Adrenal gland (tissue), 9 donors: ENCODE measurements at regions not wholly inside any gene's neighbourhood (a gene's known extent, or its start where the extent isn't known, plus 50 kb on each side); places are given as distances from the start of the nearest gene placed in this dataset.

Experiments
- DNase-seq, 7 donors: peaks; one replicate each; pipeline ENCODE4 v3.0.0-alpha.2; 2019 to 2020
- H3K27ac ChIP-seq, 5 donors: fragments of 200-600 bp; sonication (generic) in 4 of 5; 1 replicate in 3 of 5; 2 replicates in 2 of 5; pipeline versions ENCODE4 v1.5.1 to v1.8.0; 2016 to 2020; ENCODE audit warnings: mild to moderate bottlenecking in 1 of 5
- H3K27me3 ChIP-seq: fragments of 200-600 bp; 2 replicates; pipeline ENCODE4 v1.8.0; 2021
- H3K36me3 ChIP-seq, 2 donors: fragments of 200-600 bp; replicated peaks in 1 of 2; 1 replicate in 1 of 2; 2 replicates in 1 of 2; pipeline versions ENCODE4 v1.5.1 to v1.8.0; 2018 to 2022
- H3K4me1 ChIP-seq, 2 donors: fragments of 200-600 bp; replicated peaks in 1 of 2; 1 replicate in 1 of 2; 2 replicates in 1 of 2; pipeline versions ENCODE4 v1.5.1 to v1.8.0; 2018 to 2021
- H3K4me3 ChIP-seq, 4 donors: fragments of 200-600 bp; sonication (generic) in 3 of 4; one replicate each; pipeline ENCODE4 v1.5.1; 2016 to 2018
- H3K9me3 ChIP-seq, 3 donors: fragments of 200-600 bp; sonication (generic) in 1 of 3; replicated peaks in 1 of 3; 1 replicate in 2 of 3; 2 replicates in 1 of 3; pipeline versions ENCODE4 v1.5.1 to v1.8.0; 2016 to 2021
- CTCF ChIP-seq, 6 experiments: fragments of 450-650 bp in 4 of 6; fragments of 200-600 bp in 2 of 6; sonication (generic) in 1 of 6; IDR thresholded peaks; 1 replicate in 5 of 6; 2 replicates in 1 of 6; pipeline versions ENCODE4 v1.5.1 to v1.8.0; 2016 to 2021; ENCODE audit warnings: antibody characterized with exemption in 6 of 6, mild to moderate bottlenecking in 2 of 6, moderate library complexity in 1 of 6
- POLR2A ChIP-seq, 2 donors: fragments of 450-650 bp; IDR thresholded peaks; one replicate each; pipeline ENCODE4 v1.6.1; 2017; ENCODE audit warnings: antibody characterized with exemption in 2 of 2, mild to moderate bottlenecking in 2 of 2, moderate library complexity in 1 of 2
- WGBS, 4 donors: extraction: QIAGEN DNeasy Blood & Tissue Kit in 2 of 4; methylation state at CpG; one replicate each; pipeline versions ENCODE4 v1.1.5 to v1.1.7; 2013 to 2017; 5-methylcytosine and 5-hydroxymethylcytosine counted together
- intact Hi-C, 2 donors: fragments of 100-400 bp; cut with DNase I; formaldehyde crosslinking; loops; one replicate each; pipeline versions ENCODE4 v1.14.1 to v1.15.0; 2022 to 2023
- donor health status: healthy with polysubstance abuse.
- donor health status: Bipolar disorder and iron deficiency.
- donor health status: DM: yes; HTN: yes; CAD: no.
- donor health status: DM: no; HTN: no; CAD: no.
- donor health status: DM: no; HTN: no; CAD: no.

DNA sequence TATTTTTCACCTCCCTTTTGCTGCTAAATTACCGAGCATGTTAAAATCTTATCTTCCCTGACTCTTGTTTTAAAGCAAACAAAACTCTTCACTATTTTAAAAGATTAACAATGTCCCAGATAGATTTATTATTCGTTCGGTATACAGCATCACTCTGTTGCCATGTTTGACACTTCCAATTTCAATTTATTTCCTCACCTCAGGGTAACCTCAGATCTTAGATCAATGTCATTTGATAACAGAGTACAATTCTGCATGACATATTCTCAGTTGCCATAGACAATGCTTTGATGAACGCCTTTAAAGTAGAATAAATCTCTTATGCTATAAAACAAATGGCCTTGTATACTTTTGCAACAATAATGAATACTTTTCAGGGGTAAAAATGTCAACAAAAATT lies 1078.1 kb upstream of the IGFBP7 start:
- 37 to 46% (median 40%) methylated on average over 4 of the region's 4 CpGs for WGBS, 4 donors
- no peaks in the 10 kb centered on the region for H3K36me3 ChIP-seq
- DNase-seq = no peak
- intact Hi-C loops = no loop called here
- no peak overlapping the region for H3K4me3 ChIP-seq
- H3K27me3 ChIP-seq = no peaks in the 10 kb centered on the region
- H3K27ac ChIP-seq = no peak overlapping the region
- no peaks in the 10 kb centered on the region for H3K4me1 ChIP-seq
- no peaks in the 10 kb centered on the region for H3K9me3 ChIP-seq
- no peak for TF ChIP-seq POLR2A (IDR thresholded peaks at IDR 0.05)
- TF ChIP-seq CTCF (IDR thresholded peaks at IDR 0.05) = no peak

DNA sequence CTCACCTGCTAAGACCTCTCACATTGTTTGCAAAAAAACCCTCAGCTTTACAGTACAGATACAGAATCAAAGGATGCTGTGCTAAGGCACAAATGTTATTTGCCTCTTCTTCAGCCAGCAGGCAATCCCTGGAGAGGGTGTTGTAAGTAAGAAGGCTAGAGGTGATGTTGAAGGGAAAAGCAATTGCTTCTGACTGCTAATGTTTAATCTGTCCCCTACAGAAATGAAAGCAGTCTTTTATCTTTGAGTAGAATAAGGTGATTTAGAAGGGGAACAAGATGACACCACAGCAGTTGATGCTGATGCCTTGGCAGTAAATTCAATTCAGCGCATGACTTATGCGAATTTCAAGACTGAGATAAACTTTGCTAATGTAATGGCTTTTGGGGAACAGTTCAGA lies 1064.8 kb upstream of the IGFBP7 start:
- Histone ChIP-seq H3K36me3 (no peaks in the 10 kb centered on the region), H3K27ac (no peak overlapping the region), H3K9me3 (no peaks in the 10 kb centered on the region), H3K27me3 (no peaks in the 10 kb centered on the region), H3K4me3 (no peak overlapping the region), H3K4me1 (no peaks in the 10 kb centered on the region)
- intact Hi-C loops = no loop called here
- 79 to 94% (median 83%) methylated on average over 2 of the region's 2 CpGs for WGBS, 4 donors
- no peak for DNase-seq
- TF ChIP-seq CTCF (IDR thresholded peaks at IDR 0.05) (no peak), POLR2A (IDR thresholded peaks at IDR 0.05) (no peak)

DNA sequence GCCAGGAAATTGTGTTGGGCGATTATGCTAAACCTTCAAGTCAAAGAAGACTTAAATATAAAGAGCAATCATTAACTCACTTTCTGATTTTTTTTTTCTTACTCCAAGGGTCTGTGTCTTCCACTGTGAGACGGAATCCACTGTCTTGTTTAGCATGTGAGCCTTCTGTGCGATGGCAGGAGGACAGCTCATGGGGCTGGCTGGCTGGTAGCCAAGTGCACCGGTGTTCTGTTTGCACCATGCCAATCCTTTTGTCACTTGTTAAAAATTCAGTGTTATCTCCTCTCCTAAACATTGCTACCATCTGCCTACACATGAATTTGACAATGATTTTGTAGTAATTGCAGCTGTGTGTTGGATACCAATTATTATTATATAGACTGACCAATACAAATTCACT lies 1056.3 kb upstream of the IGFBP7 start:
- DNase-seq = no peak
- H3K9me3 ChIP-seq = no peaks in the 10 kb centered on the region

DNA sequence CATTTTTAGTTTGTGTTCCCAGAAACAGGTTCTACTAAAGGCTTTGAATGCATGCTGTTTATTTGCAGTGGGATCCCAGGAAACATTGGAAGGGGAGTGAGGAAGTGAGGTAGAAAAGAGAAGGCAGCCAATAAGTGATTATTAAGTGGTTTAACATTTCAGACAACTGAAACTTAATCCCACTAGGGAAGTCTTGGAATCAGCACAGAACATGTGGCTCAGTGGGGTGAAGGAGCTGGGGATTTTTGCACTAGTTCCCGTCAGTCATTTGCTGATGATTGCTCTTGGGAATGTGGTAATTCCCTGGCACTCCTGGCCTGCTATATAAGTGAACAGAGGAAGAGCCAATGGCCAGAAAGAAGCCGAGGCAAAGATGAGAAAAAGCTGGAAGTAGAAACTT lies 1053.0 kb upstream of the IGFBP7 start:
- H3K4me3 ChIP-seq = no peak overlapping the region
- WGBS, 4 donors = 54 to 71% (median 59%) methylated on average over 2 of the region's 2 CpGs
- no peak for TF ChIP-seq POLR2A (IDR thresholded peaks at IDR 0.05)
- TF ChIP-seq CTCF (IDR thresholded peaks at IDR 0.05) = no peak

More for the DNA sequence above, 1056.3 kb upstream of the IGFBP7 start:
- Histone ChIP-seq H3K4me3 (no peak overlapping the region), H3K36me3 (no peaks in the 10 kb centered on the region), H3K4me1 (no peaks in the 10 kb centered on the region), H3K27me3 (no peaks in the 10 kb centered on the region), H3K27ac (no peak overlapping the region)
- intact Hi-C loops = no loop called here
- 51 to 71% (median 58%) methylated on average over 4 of the region's 4 CpGs for WGBS, 4 donors
- TF ChIP-seq CTCF (IDR thresholded peaks at IDR 0.05) = no peak
- TF ChIP-seq POLR2A (IDR thresholded peaks at IDR 0.05) = no peak

More for the DNA sequence above, 1053.0 kb upstream of the IGFBP7 start:
- H3K9me3 ChIP-seq = no peaks in the 10 kb centered on the region
- no peak for DNase-seq
- H3K27ac ChIP-seq = no peak overlapping the region
- H3K36me3 ChIP-seq = no peaks in the 10 kb centered on the region
- intact Hi-C loops = no loop called here
- no peaks in the 10 kb centered on the region for H3K27me3 ChIP-seq
- H3K4me1 ChIP-seq = no peaks in the 10 kb centered on the region
